GM13976 (cell line): ENCODE measurements at regions not wholly inside any gene's neighbourhood (a gene's known extent, or its start where the extent isn't known, plus 50 kb on each side); places are given as distances from the start of the nearest gene placed in this dataset.

Source experiments
- DNase-seq: peaks from one replicate; pipeline ENCODE4 v3.0.0; 2012; ENCODE audit warnings: low spot score
- in situ Hi-C: fragments of 300-500 bp; cut with MboI; formaldehyde crosslinking; loops from one replicate; pipeline ENCODE4 v1.12.0; 2022; ENCODE audit warnings: low sequenced_read_pairs, mixed read lengths, inconsistent platforms; ENCODE audit not compliant: unreplicated experiment
- TF ChIP-seq, protein P1 (sequence below): IDR thresholded peaks from 2 replicates; pipeline ENCODE4 v1.5.1; 2012; ENCODE audit warnings: borderline replicate concordance, mild to moderate bottlenecking; ENCODE audit not compliant: insufficient read depth; ENCODE audit errors: extremely low read depth, missing control alignments, control extremely low read depth

DNA sequence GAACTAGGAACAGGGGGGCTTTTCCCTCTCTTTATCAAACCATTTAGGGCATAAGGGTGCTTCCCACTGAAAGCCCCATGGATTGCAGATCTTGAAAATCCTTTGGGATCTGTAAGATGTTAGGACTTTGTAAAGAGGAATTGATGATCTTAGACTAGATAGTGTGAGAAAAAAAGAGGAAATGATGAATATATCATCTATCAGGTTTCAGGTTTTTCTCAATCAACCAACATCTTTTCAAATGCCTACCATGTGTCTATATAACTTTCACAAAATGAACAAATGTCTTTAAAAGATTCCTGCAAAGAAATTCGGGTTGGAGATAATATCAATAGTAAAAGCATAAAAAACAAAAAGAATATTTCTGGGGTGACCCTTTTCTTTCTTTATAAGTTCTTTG, 50.1 kb downstream of the KCNC4 start:
- TF ChIP-seq, protein P1, sequence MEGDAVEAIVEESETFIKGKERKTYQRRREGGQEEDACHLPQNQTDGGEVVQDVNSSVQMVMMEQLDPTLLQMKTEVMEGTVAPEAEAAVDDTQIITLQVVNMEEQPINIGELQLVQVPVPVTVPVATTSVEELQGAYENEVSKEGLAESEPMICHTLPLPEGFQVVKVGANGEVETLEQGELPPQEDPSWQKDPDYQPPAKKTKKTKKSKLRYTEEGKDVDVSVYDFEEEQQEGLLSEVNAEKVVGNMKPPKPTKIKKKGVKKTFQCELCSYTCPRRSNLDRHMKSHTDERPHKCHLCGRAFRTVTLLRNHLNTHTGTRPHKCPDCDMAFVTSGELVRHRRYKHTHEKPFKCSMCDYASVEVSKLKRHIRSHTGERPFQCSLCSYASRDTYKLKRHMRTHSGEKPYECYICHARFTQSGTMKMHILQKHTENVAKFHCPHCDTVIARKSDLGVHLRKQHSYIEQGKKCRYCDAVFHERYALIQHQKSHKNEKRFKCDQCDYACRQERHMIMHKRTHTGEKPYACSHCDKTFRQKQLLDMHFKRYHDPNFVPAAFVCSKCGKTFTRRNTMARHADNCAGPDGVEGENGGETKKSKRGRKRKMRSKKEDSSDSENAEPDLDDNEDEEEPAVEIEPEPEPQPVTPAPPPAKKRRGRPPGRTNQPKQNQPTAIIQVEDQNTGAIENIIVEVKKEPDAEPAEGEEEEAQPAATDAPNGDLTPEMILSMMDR: no peak
- in situ Hi-C loops: no loop called here
- DNase-seq: no peak

DNA sequence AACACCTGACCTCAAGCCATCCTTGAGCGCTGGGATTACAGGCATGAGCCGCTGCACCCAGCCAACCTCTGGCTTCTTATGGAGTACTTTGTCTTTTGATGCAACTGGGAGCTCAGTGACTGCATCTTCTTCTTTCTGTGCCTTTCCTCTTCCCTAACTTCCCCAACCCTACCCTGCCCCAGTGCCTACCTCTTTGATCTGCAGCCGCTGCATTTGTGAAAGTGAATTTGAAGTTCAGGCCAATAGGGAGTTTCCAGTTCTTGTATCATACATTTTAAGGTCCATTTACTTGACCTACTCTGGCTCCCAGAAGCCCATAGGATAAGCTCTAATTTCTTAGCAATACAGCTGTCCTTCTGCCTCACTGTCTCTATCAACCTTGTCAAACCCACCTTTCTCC, 52.2 kb downstream of the KCNC4 start:
- TF ChIP-seq, protein P1: no peak
- no peak for DNase-seq
- in situ Hi-C loops: no loop called here

DNA sequence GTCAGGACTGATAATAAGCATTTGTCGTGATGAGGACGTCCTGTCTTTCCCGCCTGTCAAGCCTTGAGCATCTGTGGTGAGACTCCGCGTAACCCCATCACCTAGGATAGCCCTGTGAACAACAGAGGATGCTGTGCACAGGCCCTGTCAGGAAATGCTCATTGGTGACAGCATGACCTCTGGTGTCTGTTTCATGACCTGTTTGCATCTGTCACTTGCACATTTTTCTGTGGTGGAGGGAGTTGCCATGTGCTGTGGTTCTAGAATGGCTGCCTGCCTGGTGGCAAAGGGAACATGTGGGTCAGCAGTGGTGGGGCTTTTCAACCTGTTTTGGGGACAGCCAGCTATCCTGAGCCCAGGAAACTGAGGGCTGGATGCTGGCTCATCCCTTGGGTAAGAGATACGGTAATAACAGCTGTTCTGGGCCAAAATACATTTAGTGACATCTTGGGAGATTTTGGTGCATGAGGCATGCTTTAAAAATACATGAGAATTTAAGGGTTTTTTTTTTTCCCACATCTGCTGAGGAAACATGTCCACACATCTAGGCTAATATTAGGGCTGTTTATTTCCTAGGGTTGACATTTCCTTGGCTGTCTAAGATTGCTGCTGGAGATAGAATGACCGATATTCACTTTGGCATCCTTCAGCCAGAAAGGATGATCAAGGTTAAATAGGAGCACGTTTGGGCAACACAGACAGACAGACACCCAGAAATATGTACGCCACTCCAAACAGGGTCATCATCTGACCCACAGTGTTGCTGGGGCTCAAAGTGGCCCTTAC, 52.9 kb downstream of the KCNC4 start:
- no peak for DNase-seq
- in situ Hi-C loops: no loop called here
- TF ChIP-seq, protein P1: no peak

DNA sequence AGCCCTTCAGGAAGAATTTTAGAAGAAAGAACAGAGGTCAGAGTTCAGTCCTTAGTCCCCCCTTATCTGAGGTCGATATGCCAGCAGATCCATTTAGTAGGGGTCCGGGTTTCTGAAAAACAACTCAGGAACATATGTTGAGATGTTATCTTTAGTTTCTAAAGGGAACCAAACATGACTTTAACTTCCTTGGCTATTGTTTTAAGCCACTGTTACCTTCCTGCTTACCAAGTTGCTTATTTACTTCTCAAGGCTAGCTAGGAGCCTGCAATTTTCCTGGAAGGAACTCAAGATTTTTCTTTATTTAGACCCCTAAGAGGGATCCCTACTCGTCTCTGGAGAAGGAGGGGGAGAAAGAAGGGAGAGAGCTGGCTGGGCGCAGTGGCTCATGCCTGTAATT, 54.3 kb downstream of the KCNC4 start:
- no peak for DNase-seq
- TF ChIP-seq, protein P1: no peak
- in situ Hi-C loops: no loop called here

DNA sequence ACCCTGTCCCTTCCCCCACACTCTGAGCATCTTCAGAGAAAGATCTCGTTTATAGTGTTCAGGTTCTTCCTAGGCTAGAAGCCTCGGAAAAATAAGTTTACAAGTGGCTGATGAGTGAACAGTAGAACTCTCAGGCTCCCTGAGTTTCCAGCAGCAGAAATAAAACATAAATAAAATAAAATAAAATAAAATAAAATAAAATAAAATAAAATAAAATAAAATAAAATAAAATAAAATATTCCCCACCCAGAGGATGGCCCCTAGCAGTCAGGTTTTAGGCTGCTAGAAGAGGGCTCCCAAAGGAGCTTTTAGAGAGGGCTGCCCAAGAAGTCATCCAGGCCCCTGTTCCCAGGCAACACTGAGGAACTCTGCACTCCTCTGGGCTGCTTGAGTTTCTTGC, 55.1 kb downstream of the KCNC4 start:
- TF ChIP-seq, protein P1: no peak
- no peak for DNase-seq
- in situ Hi-C loops: no loop called here

DNA sequence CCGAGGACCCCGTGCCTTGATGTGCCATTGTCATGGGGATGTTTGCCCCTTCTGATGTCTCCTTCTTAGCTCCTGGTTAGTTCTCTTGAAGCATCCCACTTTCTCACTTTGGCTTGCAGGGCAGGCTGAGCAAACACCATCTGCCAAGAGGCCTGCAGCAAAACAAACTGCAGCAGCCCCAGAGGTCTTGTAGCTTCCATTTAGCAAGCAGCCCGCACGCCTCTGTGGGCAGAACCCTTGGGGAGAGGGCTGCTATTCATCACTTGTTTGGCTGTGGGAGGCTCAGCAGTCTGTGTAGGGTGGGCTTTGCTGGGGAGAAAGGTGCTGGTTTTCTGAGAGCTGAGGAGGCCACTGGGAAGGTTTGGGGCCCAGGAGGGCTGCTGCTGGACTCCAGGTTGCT, 56.7 kb downstream of the KCNC4 start:
- in situ Hi-C loops: no loop called here
- no peak for DNase-seq
- TF ChIP-seq, protein P1: no peak

DNA sequence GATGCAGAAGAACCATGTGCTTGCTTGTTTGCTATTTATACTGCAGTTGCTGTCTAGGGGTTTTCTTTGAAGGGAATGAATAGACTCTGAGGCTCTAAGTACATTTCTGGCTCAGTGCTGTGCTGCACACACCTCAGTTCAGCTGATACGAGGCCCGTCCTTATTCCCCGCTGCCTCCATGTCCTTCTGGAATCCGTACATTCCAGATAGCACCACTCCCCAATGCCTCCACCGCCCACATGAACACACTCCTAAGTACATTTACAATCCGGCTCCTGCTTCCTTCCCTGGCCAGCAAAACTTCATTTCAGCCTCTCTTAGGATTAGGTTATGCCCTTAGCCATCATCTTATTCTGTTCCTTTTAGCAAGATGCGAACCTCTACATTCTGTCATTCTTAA, 57.1 kb downstream of the KCNC4 start:
- in situ Hi-C loops: no loop called here
- TF ChIP-seq, protein P1: no peak
- no peak for DNase-seq
